ENCODE measurements at regions not wholly inside any gene's neighbourhood (a gene's known extent, or its start where the extent isn't known, plus 50 kb on each side); places are given as distances from the start of the nearest gene placed in this dataset.
"Not testable (repeated sequence)": the region's sequence is repeated elsewhere in the genome, so short reads cannot be mapped to it uniquely, and the experiment has no call there.

DNA sequence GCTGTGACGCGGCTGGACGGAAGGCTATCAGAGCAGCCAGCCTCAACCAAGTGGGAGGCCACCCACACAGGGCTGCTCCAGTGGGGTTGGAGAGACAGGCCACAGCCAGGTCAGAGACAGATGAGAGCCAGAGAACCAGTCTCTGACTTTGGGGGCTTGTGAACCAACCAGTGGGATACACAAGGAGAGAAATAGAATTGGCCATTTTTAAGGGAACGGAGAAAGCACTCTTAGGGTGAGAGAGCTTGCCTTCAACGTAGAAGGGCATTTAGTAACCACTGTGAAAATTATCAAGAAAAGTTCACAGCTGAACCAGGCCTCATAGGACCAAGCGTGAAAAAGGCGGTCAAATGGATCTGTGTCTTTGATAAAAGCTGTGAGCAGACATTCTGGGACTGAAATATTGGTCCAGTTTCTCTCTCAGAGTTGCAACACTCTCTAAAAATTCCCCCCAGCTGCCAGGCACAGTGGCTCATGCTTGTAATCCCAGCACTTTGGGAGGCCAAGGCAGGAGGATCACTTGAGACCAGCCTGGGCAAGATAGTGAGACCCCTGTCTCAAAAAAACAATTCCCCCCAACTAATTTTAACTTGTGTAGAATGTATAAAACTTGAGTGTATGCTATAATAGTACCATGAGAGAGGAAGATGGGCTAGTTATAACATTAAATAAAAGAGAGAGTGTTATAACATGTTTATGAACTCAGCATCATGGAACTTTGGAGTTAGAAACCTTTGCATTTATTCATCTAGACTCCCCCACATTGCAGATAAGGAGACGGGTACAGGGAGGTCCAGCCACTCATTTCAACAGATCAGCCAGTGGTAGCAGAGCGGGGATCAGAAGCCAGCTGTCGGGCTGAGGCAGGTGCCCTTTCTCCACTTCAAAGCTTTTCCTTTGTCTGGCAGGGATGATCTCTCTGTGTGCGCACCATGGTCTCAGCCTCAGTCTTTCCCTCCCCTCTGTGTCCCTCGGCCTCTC lies 132.2 kb downstream of the NPIPB11 start:
- DNase-seq (ENCODE audit: low spot score): not testable (repeated sequence)

DNA sequence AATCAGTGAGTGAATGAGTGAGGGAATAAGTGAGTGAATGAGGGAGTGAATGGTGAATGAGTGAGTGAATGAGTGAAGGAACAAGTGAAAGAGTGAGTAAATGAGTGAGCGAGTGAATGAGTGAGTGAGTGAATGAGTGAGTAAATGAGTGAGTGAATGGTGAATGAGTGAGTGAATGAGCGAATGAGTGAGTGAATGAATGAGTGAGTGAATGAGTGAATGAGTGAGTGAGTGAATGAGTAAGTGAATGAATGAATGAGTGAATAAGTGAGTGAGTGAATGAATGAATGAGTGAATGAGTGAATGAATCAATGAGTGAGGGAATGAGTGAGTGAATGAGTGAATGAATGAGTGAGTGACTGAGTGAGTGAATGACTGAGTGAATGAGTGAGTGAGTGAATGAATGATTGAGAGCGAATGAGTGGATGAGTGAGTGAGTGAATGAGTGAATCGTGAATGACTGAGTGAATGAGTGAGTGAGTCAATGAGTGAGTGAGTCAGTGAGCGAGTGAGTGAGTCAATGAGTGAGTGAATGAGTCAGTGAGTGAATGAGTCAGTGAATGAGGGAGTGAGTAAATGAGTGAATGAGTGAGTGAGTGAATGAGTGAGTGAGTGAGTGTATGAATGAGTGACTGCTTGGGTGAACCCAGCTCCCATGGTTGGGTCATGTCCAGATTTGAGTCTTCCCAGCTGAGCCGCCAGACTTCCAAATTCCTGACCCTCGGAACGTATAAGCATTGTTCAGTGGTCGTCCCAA lies 133.0 kb downstream of the NPIPB11 start:
- not testable (repeated sequence) for DNase-seq (ENCODE audit: low spot score)

DNA sequence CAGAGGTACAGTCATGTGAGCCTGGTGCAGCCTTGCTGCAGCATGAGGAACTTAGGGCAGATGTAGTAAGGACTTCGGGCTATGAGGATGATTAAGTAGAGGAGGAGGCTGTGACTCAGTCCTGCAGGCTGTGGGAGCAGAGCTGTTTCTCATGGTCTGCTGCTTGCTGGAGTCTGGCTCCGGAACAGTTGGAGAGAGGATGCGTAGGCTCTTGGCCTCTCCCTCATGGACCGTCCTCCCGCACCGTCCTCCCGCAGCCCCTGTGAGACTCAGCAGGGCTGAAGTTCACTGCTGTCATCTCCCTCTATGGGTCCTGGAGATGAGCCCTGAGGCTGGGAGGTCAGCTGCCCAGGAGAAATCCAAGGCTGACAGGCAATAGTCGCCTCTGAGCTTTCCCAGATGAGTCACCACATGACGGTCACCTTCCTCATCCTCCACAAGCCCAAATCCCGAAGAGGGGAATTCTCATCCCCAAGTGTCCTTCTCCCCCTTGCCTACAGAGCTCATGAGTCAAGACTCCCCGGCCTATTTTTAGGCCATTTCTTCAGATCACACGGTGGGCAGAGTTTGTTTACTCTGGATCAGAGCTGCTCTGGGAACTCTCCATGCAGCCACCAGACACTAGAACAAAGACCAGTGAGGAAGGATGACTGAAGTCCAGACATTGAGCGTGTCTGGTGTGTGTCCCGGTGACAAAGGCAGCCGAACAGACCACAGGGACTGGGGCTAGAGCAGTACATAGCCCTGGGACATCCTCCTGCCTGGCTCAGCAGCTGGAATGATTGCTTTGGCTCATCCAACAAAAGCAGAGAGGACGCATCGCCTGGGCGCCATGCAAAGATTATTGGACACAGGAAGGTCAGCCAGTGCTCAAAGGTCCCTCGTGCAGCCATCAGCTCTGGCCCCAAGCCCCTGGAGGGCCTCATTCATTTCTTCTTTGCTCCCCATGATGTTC lies 134.5 kb downstream of the NPIPB11 start:
- not testable (repeated sequence) for DNase-seq (ENCODE audit: low spot score)

DNA sequence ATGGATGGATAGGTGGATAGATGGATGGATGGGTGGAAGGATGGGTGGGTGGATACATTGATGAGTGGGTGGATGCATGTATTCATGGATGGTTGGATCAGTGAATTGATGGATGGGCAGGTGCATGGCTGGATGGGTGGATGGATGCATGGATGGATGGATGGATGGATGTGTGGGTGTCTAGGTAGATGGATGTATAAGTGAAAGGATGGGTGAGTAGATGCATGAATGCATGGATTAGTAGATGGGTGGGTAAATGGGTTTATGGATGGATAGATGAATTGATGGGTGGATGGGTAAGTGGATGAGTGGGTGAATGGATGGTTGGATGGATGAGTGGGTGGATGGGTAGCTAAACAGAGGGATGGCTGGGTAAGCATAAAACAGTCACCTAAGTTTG lies 135.6 kb downstream of the NPIPB11 start:
- not testable (repeated sequence) for DNase-seq (ENCODE audit: low spot score)

DNA sequence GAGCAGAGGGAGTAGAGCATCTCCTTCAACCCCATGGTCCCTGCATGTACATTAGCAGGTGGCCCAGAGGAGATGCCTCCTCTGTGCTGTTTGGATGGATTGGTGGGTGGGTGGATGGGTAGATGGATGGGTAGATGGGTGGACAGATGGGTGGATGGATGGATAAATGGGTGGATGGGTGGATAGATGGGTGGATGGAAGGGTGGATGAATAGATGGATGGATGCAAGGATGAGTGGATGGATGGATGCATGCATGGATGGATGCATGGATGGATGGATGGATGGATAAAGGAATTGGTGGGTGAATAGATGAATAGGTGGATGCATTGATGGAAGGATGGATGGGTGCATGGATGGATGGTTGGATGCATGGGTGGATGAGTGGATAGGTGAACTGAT lies 136.5 kb downstream of the NPIPB11 start:
- not testable (repeated sequence) for DNase-seq (ENCODE audit: low spot score)

DNA sequence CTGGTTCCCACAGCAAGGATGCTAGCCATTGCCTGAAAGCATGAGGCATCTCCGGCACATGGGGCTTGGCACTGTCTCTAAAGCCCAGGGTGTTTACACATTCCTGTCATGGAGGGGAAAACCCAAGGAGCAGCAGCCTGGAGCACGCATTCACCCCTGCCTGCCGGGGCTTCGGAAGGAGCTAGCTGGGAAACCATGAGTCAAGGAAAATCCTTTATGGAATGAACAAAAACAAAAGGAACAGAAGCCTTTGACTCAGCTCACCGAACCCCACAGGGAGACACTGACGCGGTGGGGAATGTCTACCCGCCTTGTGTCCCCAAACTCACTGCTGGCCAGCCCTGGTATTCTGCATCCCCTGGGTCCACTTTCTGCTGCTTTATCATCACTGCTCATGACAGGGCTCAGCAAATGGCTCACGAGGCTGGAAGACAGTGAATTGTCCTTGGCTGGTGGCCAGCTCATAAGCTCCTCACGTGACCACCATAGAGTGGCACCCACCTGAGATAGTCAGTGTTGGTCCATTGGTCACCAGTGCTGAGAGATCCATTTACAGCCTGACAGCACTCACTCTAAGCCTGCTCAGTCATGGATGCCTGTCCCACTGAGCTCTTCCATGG lies 137.2 kb downstream of the NPIPB11 start:
- DNase-seq (ENCODE audit: low spot score): not testable (repeated sequence)

DNA sequence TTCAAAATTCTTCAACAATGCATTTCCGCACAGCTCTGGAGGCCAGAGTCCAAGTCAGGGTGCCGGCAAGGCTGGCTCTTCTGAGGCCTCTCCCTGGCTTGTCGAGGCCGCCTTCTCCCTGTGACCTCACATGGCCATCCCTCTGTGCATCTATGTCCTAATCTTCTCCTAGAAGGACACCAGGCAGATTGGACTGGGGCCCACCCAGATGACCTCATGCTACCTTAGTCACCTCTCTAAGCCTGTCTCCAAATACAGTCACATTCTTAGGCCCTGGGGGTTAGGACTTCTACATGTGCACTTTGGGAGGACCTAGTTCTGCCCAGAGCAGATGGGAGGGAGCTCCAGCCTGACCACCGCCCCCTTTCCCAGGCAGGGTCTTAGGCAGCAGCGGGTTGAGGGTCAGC lies 137.7 kb downstream of the NPIPB11 start:
- DNase-seq (ENCODE audit: low spot score): not testable (repeated sequence)

DNA sequence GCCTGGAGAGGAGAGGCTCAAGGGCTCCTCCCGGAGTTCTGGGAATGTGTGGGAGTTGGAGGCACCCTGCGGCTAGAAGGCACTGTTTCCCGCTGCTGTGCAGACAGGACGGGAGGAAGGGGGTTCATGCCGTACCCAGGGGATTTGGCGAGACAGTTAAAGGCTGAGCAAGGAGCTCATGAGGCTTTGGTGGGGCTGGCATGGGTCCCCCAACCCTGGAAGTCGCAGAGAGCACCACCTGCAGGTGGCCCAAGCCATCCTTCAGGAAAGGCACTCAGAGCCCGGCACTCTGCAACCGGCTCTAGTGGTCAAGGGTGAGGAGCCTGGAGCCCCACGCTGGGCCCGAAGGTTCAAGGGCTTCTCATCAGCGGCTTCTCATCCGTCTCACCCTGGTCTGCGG lies 138.2 kb downstream of the NPIPB11 start:
- DNase-seq (ENCODE audit: low spot score): not testable (repeated sequence)

DNA sequence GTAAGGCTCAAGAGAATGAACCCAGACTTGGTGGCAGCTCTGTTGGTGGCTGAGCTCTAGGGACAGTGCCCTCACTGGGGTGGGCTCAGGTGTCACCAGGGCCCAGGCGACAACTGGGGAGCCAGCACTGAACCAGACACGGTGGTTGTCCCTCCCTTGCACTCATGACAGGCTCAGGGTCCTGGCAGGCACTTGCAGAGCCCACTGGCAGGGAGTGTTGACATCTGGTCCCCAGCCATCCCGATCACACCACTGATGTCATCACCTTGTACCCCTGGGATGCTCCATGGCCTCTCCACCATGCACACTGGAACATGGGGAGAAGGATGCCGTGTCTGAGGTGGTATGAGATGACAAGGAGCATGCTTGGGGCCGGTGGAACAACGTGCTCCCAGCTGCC lies 138.6 kb downstream of the NPIPB11 start:
- DNase-seq (ENCODE audit: low spot score): not testable (repeated sequence)

DNA sequence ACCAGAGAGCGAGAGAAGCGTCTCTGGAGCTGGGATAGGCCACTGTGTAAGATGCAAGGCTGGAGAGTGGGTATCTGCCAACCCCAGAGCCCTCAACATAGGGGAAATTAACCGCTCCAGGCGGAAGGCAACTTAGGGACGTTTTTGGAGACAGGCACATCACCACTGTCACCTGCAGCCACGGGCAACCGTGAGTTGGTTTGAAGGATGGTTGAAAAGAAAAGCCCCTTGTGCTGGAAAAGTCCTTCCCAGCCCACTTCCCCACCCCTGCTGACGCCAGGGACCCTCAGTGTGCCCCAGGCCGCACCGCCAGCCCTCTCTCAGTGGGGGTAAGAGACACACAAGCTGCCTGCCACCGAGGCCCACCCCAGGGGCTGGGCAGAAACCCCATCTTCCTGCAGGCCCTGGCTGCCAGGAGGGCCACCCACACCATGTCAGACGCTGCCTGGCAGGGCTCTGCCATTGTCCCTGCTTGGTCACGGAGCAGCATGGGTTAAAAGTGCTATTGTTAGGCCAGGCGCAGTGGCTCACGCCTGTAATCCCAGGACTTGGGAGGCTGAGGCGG lies 139.4 kb downstream of the NPIPB11 start:
- not testable (repeated sequence) for DNase-seq (ENCODE audit: low spot score)

DNA sequence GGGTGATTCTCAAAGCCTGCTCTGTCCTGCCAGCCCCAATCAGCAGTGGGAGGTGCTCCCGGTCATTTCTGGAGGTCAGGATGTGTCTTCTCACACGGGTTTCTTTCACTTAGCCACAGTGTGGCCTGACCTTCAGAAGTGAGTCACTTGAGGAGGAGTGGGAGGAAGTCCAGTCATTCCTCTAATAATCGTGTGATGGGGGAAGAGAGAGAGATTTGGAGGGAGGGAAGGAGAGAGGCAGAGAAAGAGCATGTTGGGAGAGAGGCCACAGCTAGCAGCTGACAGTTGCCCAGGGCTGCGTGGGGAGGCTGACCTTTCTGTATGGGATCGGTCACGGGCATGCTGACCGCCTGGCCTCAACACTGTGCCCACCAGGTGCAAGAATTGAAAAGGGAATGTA lies 139.9 kb downstream of the NPIPB11 start:
- not testable (repeated sequence) for DNase-seq (ENCODE audit: low spot score)

DNA sequence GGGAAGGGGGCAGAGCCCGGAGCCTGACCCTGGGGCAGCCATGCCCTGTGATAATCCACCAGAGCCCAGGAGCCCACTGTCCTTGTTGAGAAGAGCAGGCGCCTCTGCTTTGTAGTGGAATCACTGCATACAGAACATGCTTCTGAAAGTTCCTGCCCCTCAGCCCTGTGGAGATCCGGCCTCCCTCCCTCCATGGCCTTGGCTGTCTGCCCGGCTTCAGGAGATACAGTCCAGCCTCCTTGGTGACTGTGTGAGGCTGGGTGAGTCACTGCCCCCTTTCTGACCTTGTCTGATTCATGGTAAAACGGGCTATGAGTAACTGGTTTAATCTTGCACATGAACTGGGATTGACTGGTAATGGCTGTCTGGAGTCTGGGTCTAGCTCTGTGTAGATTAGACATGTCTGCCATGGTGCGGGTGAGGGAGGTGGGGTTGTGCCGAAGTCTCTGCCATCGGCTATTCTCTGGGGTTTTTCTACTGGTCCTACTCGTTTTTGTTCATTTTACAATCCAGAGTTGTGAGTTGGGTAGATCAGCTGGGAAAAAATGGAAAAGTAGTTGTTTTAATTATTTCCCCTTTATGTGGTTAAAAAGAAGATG lies 141.2 kb downstream of the NPIPB11 start:
- DNase-seq (ENCODE audit: low spot score): not testable (repeated sequence)

DNA sequence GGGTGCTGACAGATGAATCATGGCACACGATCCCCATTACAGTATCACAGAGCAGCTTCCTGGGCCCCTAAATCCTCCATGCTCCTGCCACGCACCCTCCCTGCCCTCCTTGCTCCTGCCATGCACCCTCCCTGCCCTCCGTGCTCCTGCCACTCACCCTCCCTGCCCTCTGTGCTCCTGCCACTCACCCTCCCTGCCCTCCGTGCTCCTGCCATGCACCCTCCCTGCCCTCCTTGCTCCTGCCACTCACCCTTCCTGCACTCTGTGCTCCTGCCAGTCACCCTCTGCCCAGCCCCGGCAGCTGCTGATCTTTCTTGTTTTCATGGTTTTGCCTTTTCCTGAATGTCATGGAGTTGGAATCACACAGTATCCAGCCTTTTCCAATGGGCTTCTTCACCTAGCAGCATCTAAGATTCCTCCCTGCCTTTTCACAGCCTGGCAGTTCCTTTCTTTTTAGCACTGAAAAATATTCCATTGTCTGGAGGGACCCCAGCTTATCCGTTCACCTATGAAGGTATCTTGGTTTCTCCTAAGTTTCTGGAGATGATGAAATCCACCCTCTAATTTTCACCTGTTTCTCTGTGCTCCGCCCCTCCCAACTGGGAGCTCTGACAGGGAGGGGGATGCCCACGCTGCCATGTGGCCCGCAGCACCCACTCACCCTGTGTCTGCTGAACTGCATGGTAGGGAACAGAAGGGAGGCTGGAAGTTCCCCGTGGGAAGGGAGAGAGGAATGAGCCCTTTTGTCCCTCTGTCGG lies 142.3 kb downstream of the NPIPB11 start:
- not testable (repeated sequence) for DNase-seq (ENCODE audit: low spot score)

DNA sequence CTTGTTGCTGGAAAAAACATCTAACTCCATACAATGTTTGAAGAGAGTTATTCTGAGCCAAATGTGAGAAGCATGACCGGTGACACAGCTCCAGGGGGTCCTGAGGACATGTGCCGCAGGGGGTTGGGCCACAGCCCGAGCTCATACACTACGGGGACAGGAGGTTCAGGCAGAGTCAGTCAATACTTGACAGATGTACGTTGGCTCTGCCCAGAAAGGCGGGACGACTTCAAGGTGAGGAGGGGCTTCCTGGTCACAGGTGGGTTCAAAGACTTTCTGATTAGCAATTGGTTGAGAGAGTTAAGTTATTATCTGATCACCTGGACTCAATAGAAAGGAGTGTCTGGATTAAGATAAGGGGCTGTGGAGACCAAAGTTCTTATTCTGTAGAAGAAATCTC lies 143.8 kb downstream of the NPIPB11 start:
- not testable (repeated sequence) for DNase-seq (ENCODE audit: low spot score)

DNA sequence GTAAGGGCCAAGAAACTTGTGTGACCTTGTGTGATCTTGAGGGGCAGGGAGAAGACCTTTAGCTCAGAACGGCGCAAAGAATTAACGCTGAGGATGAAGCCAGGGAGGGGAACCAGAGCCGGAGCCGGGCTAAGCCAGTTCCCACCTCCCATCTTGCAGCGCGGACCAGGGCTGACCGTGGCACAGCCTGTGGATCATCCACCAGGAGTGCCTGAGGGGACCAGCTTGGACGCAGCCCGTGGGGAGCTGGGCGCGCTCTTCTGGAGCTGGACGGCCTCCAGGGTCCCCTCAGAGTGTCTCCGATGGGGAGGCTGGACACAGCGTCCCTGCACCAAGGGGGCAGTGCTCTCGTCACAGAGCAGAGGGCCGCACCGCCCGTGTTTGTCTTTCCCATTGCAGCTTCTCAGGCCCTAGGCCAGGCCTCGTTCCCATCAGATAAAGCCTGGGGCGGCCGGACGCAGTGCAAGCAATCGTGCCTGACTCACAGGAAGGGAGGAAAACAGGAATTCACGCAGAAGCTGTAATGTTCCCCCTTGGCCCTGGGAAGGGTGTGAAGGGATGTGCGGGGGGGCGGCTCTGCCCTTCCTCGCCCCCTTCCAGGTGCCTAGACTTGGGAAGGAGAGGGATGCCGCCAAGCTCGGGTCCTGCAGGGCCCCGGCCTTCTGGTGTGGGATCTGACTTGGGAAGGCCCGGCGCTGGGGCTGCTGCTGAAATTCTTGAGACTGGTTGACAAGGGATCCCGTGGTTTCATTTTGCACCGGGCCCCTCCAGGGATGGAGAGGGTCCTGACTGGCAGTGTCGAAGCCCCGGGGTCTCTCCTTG lies 144.9 kb downstream of the NPIPB11 start:
- DNase-seq (ENCODE audit: low spot score): not testable (repeated sequence)

DNA sequence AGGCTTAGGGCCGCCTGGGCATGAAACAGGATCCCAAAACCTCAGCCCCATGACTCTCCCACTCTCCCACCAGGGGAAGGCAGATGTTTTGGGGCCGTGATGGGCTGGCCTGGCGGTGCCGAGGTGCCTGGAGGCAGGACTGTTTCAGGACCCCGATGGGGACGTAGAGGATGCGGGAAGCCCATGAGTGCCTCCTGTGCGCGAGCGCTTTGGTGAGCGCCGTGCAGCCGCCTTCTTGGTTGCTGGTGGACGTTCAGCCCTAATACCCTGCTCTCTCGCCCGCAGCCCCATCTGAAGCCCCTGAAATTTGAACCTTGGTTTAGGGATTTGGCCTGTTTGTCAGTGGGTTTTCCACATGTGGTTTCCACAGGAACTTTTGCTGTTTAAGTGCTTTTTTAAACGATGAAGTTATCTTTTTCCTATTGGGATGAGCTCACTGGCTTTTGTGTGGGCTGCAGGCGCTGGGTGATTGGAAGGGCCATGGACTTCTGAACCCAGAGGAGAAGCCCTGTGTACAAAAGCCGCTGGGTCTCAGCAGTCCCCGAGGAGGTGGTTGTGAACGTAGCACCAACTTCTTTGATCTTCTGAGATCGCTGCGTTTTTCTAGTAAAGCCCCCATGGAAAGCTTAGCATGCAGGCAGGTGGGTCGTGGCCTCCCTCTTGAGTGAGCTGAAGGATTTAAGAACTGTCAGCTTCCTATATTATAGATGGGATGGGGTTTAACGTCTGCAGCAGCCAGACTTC lies 145.7 kb downstream of the NPIPB11 start:
- DNase-seq (ENCODE audit: low spot score): not testable (repeated sequence)

DNA sequence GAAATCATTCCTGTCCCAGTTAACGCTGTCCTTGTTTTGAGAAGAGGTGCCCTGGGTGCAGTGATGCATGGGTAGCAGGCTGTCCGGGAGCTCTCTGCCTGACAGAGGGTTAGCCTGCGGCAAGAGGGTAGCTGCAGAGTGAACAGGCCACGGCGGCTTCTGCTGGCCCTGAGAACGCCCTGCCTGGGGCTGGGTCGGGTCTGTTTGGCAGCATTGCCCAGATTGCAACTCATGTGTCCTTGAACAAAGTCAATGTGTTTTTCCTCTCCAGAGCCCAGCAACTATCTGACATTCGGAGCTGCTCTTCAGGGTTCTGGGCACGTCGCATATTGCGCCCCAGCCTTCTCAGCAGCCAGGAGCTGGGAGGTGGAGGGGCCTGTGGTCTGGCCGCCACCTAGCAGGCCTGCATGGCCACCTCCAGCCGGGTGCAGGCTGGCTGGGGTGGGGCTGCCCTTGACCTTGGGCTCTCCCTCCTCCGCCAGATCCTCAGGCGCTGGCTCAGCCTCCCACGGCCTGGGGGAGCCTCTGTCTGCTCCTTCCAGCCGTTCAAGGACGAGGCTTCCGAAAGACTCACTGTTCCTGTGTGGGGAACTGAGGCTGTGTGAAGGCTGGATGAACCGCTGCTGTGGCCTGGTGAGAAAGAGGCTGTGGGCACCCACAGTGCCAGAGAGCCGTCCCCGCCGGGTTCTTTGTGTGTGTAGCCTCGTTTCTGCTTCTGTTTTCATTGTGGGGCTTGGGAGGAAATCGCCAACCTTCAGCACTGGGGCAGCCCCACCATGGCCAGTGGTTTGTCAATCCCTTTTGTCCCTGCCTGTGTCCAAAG lies 146.7 kb downstream of the NPIPB11 start:
- not testable (repeated sequence) for DNase-seq (ENCODE audit: low spot score)

Data from D341Med (cell line).